Urothelium cell line (cell line): ENCODE measurements at regions not wholly inside any gene's neighbourhood (a gene's known extent, or its start where the extent isn't known, plus 50 kb on each side); places are given as distances from the start of the nearest gene placed in this dataset.

Source experiments
- DNase-seq: peaks from one replicate; pipeline ENCODE4 v3.0.0; 2011; ENCODE audit warnings: low spot score, mixed read lengths
- FAIRE-seq: peaks from 2 replicates; lab custom pipeline; 2011; peaks lifted over from hg19 to GRCh38; lab: Jason Lieb, UNC

DNA sequence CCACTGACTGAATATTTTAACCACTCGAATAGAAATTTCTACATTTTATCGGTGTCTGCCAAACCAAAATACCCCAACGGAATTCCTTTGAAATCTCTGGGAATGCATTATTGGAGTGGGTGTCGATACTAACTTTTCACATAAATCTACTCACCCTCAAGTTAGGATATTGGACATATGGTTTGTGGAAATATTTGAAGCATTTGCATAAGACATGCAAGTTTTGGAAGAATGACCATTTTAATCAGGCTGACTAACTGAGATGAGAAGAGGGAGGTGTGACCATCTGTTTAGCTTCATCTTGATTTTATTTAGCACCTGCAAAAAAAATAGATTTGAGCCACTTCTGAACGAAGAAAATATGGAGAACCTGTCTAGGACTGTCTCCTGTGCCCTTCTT is 61.2 kb downstream of the KLF6 start:
- DNase-seq (no peak), FAIRE-seq (no peak)

DNA sequence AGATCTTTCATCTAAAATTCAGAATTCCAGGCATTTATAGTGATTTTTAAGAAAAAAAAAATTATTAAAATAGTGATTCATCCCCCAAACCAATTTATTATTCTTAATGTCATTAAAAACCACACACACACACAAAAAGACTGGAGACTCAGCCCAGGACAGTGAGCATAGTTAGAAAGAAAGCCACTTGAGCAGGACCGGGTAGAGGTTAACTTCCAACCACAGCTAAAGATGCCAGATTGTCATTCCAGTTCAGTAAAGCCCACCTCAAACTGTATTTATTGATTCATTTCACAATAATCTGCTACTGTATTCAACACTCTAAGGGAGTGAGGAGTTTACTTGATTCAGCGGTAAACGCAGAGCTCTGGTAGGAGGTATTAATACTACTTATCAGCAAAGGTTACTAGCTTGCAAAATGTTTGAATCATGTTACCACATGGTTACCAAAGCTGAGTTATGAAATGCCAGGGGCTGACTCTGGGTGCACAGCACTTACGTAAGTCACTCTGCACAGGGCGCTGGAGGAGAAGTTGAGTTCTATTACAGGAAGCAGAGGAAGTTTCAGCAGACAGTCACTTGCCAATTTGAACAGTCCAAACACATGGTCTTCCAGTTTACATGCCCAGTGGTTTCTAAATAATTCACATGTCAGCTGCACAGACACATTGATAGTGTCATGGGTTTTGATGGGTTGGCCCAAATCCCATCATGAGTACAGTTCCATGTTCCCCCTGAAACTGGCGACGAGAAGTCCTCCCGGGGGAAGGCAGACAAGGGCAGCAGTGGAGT is 64.6 kb downstream of the KLF6 start:
- FAIRE-seq, result no peak
- DNase-seq, result no peak

DNA sequence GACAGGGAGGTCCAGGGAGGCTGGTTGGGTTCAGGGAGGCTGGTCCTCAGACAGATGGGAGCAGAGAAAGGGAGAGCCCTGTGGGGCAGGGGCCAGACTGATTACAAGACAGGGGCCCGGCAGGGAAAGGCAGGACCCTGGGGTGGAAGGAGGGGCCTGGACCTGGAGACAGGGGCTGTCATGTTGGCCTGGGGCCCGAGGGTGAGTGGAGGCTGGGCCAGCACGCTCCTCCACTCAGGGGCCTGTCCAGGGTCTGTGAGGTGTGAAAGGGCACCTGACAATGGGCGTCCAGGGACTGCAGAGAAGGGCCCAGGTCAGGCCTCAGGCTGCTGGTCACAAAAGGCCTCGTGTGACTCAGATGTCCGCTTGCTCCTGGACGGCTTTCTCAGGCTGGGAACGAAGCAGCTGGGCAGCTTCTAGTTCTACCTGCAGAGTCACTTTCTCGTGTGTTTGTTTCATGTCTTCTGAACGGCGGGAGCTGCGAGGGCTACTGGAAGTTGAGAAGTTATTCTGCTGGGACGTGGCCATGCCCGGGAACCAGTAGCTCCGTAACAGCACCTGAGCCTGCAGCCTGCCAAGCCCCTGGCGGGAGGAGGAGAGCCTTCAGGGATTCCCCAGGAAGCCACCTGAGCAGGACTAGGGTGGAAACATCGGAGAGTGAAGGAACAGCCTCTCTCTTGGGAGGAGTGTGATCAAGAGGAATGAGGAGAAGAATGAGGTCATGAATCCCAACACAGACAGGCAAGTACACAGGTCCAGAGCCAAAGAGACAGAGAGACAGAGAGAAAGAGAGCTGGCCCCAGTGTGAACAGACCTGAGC is 65.8 kb downstream of the KLF6 start:
- FAIRE-seq (no peak), DNase-seq (no peak)

- DNase-seq (no peak), FAIRE-seq (no peak)
These were observed 68.9 kb downstream of the KLF6 start for GRCh38 chr10:3716093-3716492.

DNA sequence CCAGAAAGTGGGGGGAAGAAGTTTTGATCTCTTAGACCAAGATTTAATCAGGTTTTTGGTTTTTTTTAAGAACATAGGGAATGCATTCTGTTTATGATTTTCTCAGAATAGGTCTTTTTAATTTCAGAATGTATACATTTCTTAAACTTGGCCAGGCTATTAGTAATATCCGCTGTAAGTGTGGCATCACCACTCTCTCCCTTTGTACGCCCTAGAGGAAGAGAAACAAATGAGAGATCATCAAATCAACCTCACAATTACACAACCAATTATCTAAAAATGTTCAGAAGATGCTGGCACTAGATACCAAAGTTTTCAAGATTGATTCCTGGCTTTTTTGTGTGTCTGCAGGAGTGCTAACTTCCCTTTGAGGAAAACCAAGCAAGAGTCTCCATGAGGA is 70.0 kb downstream of the KLF6 start:
- no peak for FAIRE-seq
- DNase-seq, result no peak

DNA sequence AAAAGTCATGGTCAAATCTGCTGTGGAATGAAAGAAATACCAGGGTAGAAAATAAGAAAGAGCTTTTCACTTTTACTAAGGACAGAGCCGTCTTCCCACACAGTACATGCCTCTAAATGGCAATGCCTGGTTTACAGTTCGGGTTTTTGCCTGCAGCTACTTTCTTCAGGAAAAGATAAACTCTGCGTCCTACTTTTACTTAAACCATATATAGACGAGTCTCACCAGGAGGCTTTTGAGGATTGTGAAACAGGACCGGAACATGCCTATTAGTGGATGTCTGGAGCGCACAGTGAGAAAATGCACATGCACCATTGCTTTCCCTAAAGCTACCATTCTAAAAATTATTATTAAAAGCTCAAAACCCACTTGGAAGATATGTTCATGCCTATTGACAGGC is 70.5 kb downstream of the KLF6 start:
- FAIRE-seq, result no peak
- DNase-seq, result no peak

GRCh38 chr10:3712707-3713106 is 72.3 kb downstream of the KLF6 start:
- FAIRE-seq, result no peak
- DNase-seq, result no peak

GRCh38 chr10:3711918-3712317 is 73.1 kb downstream of the KLF6 start:
- FAIRE-seq (no peak), DNase-seq (no peak)

GRCh38 chr10:3710764-3711163 is 74.2 kb downstream of the KLF6 start:
- FAIRE-seq, result no peak
- DNase-seq, result no peak

GRCh38 chr10:3709456-3710060 is 75.5 kb downstream of the KLF6 start:
- no peak for FAIRE-seq

GRCh38 chr10:3708852-3709251 is 76.2 kb downstream of the KLF6 start:
- FAIRE-seq (no peak), DNase-seq (no peak)

More at GRCh38 chr10:3709456-3710060, 75.5 kb downstream of the KLF6 start:
- no peak for DNase-seq

DNA sequence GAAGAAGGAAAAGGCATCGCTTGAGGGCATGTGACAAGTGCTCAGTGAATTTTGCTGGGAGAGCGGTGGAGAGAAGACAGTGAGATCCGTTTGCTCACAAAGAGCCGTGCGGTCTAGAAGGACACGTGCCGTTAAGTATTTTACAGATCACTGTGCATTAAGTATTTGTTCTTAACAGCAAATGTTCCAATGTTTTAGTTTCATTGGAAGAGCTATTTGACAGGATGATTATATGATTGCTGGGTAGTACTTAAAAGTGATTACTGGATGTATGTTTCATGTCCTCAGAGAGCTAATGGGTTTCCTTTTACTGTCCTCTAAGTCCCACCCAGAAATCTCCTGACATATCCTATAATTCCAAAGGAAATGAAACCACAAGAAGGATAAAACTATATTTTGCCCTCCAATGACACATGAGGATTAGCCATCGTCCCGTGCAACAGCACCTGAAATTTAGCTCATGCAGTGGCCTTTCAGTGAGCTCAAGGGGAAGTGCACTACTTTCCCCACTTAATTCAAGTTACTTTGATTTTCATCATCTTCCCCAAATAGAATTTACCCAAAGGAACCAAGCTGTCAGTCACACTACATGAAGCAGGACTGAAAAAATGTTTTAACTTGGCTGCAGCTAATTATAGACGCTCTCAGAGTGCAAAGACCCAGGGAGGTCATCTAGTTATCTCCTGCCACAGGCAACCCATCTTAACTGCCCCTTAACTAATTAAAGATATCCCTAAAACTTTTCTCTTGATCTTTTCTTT is 80.3 kb downstream of the KLF6 start:
- no peak for FAIRE-seq
- DNase-seq, result no peak

GRCh38 chr10:3702569-3702968 is 82.4 kb downstream of the KLF6 start:
- DNase-seq (no peak), FAIRE-seq (no peak)

- no peak for FAIRE-seq
These were observed 82.9 kb downstream of the KLF6 start for GRCh38 chr10:3702056-3702546.

DNA sequence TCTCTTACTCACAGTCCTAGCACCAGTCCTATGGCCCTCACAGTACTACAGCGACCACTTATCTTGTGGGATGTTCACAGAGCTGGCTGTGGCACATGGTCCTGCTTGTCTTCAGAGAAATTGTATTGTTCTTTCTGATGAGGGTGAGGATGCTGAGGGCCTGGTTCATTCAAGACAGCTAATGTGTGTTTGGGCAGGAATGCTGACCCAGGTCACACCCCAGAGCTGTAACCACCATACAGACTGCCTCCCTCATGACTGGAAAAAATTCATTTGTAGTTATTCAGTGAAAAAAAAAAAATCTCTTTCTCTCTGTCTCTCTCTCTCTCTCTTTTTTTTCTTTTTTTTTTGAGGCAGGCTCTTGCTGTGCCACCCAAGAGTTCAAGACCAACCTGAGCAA is 83.5 kb downstream of the KLF6 start:
- DNase-seq, result no peak
- no peak for FAIRE-seq

More at GRCh38 chr10:3702056-3702546, 82.9 kb downstream of the KLF6 start:
- DNase-seq, result no peak

DNA sequence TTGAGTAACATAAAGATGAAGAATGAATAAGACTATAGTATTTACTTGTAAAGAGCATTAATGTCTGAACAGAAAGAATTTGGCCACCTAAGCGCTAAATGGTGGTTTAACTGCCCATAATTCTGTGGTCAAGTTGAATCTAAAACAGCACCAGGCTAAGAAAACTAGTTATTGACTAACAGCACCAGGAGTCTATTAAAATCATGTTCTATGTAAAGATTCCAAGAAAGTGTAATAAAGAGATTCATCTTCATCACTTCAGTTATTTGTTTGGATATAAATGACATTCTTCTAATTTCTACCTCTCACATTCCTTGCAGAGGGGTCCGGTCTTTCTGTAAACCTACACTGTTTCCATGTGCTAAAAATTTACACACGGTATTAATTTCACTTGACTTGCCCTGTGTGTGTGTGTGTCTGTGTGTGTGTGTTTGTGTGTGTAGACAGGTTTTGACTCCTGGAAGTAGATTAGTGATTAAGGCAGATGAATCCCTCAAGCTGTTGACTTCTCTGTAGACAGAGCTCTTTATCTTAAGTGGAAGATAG is 84.4 kb downstream of the KLF6 start:
- FAIRE-seq, result no peak

GRCh38 chr10:3699916-3700315 is 85.1 kb downstream of the KLF6 start:
- FAIRE-seq, result no peak
- DNase-seq, result no peak

More for the DNA sequence above, 84.4 kb downstream of the KLF6 start:
- no peak for DNase-seq

DNA sequence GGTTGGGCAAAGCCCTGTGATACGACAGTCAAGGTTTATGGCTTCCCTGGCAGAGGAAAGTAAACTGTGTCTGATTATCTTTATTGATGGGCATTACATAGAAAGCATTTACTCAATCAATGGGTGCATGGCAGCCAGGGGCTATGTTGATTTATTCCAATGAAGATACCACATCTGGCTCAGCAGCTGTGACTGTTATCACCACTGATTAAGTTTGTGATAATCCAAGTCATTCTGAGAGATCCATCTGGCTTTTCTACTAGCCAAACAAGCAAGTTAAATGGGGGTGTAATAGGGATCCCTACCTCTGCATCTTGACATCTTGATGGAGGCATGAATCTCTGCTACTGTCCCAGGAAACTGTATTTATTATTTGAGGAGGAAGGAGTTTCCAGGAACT is 86.7 kb downstream of the KLF6 start:
- no peak for DNase-seq
- FAIRE-seq, result no peak

DNA sequence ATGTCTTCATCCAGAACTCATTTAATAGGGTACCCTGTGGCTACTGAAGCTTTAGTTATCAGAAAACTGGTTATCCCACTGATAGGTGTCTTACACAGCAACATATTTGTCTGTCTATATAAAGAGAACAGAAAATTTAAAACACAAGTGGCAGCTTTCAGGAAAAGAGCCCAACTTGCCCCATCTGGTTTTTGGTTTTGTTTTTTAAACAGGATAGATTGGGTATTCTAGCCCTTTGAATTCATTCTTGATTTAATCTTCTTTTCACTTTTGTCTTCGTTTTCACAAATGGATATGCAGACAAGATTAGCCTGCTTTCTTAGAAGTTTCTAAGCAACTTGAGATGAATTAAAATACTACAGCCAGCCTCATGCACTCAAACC is 91.3 kb downstream of the KLF6 start:
- no peak for DNase-seq
- FAIRE-seq, result no peak

DNA sequence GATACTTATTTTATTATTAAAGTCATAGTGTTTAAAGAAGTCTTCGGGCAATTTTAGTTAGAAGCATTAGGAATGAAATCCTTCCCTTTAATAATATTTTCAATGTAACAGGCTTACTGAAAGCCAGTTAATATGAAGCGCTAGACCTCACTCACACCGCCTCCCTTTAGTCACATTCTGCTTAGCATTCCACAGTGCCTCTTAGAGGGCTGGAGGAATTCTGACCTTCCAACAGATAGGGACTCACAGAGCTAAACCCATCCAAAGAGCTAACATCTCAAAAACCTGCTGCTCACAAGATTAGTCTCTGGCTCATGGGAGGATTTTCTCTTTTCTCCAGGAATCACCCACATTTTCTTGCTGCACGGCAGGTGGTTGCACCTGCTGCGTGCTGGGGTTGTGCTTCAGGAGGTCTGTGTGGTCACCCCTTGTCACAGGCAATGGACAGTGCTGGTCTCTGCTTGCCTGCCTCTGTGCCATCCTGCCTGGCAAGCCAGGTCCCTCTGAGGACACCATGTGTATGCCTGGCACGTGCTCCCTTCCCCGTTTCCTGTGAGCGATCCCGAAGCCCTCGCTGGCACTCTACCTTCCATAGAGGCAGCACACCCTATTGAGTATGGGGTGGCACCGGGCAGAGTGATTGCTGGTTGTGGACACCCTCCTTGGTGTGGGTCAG is 91.8 kb downstream of the KLF6 start:
- FAIRE-seq, result no peak
- no peak for DNase-seq
